ENCODE measurements at regions not wholly inside any gene's neighbourhood (a gene's known extent, or its start where the extent isn't known, plus 50 kb on each side); places are given as distances from the start of the nearest gene placed in this dataset.
"Not testable (repeated sequence)": the region's sequence is repeated elsewhere in the genome, so short reads cannot be mapped to it uniquely, and the experiment has no call there.

DNA sequence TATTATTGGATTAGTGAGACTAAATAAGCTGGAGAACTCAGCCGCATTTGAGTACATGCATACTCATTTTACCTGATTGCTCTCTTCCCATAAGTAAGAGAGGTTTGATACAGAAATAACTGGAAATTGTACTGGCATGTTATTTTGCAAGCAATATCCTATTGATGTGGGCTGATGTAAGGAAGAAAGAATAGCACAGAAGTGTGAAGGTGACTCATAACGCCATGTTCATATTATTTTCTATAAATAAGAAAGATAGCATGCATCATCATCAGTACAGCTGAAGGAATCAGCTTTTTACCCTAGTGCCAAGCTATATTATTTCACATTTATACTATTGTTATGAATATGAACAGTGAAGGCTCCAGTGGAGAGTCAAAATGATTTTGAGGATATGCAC, 138.3 kb upstream of the FAM47A start:
- DNase-seq: no peak

DNA sequence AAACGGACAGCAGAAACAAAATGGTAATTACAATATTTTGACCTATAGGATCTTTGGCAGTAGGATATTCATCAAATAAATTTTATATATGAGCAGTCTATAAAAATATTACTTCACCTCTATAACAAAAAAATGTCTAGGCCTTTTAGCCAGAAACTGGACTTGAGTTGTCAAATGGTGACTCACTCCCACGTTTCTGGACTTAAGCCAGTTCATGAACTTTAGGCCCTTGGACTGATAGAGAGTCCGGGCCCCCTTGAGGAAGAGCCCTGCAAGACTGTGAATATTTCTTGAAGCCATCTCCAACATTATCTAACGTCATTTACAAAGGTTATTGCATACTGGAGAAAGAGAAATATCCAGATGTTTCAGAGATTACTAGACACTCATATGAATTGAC, 106.8 kb upstream of the FAM47A start:
- no peak for DNase-seq

DNA sequence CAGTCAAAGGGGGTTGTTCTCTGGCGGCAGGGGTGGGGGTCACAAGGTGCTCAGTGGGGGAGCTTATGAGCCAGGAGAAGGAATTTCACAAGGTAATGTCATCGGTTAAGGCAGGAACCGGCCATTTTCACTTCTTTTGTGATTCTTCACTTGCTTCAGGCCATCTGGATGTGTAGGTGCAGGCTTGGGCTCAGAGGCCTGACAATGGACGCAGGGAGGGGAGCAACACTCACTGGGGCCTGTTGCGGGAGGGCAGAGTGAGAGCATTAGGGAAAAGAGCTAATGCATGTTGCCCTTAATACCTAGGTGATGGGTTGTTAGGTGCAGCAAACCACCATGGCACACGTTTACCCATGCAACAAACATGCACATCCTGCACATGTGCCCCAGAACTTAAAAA, 98.0 kb upstream of the FAM47A start:
- DNase-seq: not testable (repeated sequence)

DNA sequence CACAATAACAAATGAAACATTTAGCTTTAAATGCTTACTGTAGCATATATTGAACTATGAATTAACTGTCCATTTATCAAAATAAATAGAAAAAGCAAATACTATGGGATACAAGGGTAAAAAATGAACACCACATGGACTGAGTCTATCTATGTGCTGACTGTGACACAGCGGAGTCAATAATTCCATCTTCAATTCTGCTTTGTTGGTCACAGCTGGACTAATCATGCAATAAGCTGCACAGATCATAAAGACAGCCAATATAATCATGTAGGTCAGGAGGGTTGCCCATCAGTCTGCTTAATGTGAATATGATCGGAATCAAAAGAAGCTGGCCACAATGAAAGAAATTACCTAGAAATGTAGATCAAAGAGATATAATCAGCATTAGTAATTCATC, 95.7 kb upstream of the FAM47A start:
- DNase-seq: no peak

DNA sequence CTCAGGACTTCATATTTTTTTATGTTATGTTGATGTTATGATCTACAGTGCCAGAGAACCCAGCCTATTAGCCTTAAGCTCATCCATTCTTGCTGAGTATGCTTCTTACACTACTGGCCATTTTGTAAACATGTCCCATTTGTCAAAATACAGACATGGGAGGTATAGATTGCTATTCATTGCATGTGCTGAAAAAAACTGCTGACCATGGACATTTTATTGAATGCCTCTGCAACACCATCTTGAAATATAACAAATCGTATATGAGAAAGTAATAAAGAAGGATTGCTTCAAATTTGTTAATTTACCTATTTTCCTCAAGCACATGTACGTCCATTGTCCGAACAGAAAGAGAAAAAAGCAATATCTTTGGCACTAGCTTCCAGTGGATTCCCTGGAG, 91.5 kb upstream of the FAM47A start:
- no peak for DNase-seq

DNA sequence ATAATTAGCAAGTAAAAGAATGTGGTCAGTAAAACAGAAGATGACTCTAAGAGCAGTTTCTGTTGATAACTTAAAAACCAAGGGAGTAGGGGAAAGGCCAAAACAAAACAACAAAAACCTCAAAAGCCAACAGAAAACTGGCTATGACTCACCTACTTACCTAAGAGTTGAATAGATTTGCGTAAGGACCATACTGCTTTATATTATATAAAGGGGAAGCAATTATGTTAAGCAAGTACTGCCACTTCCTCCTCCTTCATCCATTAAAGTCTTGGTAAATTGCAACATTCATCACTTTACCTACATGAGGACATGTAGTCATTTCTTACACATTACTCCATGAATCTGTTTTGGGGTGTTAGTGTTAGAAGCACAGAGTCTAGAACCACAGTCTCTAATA, 85.9 kb upstream of the FAM47A start:
- no peak for DNase-seq

DNA sequence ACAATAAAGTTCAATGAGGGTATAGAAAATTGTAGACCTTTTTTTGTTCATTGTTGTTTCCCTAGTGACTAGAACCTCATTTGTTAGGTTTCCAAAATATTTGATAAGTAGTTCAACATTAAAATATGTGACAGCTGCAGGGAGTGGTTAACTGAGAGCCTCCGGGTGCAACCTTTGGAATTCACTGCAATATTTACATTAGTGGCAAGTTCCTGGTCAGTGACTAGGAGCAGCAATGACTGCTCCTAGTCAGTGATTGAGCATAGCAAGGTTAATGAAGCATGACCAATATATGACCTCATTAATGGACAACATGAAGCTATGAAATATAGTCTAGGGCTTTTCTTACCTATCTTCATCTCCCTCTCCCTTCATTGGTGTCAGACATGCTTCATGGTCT, 65.8 kb upstream of the FAM47A start:
- no peak for DNase-seq

Data from hindlimb muscle (tissue), 1 donor.